HG02973 (cell line): ENCODE measurements at regions not wholly inside any gene's neighbourhood (a gene's known extent, or its start where the extent isn't known, plus 50 kb on each side); places are given as distances from the start of the nearest gene placed in this dataset.
"Not testable (repeated sequence)": the region's sequence is repeated elsewhere in the genome, so short reads cannot be mapped to it uniquely, and the experiment has no call there.

Experiments used
- ATAC-seq: cut with Tn5 transposase; IDR thresholded peaks from one replicate; pipeline ENCODE4 v1.9.1; 2021; ENCODE audit warnings: moderate library complexity; ENCODE audit not compliant: unreplicated experiment

DNA sequence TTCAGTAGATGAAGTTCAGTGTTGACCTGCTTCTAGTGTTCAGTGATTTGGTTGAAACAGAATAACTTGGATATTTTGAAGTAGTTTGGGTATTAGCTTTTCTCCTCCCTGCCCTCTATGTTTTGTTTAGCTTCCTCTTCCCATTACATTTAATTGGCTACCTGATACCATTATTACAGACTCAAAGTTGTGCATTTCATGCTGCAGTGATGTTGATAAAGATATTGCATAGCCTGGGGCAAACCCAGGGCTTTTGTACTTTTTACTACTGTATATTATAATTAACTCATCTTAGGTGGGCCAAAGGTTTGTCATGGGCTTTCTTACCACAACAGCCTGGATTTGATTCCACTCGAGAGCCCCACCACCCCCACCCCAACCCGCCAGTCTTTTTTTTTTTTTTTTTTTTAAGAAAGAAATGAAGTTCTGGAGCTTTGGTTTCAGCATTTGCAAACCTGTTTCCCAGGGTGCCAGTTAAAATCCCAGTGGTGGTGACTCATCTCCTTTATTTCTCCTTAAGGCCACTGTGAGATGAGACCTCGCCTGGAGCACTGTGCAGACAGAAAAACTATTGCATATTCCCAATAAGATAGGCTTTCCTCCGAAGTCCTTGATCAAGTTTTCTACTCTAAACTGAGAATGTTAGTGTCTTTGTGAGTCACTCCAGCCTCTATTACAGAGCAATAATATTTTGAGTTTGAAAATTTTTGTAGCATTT is 393.7 kb upstream of the FANCL start:
- no peak for ATAC-seq

DNA sequence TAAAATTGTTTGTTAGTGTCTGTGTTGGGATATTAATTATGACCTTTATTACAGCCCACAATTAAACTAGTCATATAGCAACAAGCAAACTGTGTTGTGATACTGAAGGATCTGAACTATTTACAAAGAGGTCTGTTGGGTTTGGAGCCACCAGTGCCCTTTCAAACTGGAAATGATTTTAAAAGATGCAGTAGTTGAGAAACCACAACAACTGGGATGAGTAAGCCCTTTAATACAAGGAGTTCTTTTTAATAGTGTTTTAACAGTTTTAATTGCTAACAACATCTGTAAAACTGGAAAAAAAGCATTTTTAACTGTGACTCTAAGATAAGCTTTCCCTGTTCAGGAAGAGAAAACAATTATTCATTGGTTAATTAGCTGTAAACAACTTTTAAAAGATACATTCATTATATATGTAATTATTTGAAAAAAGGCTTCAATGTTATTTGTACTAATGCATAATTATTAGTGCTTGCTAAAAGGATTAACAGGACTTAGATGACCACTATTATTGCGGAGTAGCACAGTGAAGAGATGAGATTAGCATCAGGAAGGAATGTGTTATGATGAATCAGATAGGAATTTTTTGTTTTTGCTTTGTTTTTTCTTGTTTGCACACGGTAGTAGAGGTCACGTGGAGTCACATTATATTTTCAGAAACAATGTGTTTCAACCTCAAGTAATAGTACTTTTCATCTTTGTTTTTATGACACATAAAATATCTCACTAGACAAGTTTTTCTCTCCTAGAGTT is 392.7 kb upstream of the FANCL start:
- no peak for ATAC-seq

DNA sequence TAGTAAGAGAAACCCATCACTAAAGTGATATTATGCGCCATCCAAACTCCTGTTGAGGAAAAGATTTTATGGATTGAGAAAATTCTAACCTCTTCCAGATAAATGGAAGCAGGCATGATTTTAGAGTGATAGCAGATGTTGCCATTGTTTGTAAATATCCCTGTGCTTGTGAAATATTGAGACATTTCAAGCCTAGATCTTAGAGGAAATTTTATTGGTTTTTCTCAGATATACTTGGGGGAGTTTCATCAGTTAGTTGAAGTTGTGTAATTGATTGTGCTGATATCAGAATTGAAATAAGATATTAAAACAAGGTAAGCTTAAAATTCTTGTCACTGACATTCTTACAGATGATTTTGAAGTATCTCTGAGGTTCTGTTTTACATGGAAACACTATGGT is 390.9 kb upstream of the FANCL start:
- ATAC-seq = no peak

- ATAC-seq = no peak
Observed at GRCh38 chr2:58629545-58630119, 388.5 kb upstream of the FANCL start.

DNA sequence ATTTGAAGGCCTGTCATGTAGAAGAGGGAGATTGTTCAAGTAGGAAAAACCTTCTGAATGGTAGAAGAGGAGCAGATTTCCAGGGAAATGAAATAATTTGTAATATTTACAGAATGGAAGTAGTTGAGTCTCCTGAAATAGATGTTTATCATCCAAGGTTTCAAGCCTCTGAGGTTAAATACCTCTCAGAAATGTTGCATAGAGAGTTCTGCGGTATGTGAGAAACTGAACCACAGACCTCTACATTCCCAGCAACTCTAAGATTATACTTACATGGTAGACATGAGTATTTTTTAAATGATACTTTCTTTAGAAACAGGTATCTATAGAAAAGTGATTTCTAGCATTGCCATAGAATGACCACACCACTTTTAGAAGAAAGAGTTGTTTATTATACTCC is 379.8 kb upstream of the FANCL start:
- ATAC-seq = no peak

DNA sequence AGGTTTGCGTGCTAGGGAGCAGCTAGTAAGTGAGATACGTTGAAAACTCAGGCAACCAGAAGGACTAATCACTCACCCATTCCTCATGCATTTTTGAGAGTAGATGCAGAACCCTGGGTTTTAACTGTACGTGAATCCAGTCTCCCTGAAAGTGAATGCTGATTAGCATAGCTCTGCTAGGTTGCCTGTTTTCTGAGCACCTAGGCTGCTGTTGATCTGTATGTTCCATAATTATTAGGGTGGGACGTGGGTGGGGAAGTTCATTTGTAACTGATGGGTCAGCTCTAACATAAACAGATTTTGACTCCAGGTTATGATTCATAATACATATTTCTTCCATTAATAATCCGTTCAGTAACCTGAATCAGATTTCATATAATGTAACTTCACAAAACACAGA is 379.0 kb upstream of the FANCL start:
- ATAC-seq = no peak

- ATAC-seq = no peak
Observed at GRCh38 chr2:58616961-58617360, 375.8 kb upstream of the FANCL start.

DNA sequence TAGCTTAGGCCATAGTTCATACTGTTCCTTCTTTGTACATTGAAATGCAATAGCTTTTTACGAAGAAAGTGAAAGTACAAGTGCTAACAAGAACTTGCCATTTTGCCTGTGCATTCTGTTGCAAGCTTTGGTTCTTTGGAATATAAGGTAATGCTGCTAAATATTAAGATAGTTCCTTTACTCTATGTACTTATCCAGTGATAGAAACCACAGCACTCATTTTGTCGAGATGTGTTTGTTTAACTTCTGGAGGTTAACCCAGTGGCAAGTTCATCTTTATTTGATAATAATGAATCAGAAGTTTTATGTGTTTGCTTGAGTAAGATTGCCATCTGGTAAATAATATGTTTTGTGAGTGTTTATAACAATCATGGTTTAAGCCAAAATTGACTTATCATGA is 373.1 kb upstream of the FANCL start:
- ATAC-seq = no peak

DNA sequence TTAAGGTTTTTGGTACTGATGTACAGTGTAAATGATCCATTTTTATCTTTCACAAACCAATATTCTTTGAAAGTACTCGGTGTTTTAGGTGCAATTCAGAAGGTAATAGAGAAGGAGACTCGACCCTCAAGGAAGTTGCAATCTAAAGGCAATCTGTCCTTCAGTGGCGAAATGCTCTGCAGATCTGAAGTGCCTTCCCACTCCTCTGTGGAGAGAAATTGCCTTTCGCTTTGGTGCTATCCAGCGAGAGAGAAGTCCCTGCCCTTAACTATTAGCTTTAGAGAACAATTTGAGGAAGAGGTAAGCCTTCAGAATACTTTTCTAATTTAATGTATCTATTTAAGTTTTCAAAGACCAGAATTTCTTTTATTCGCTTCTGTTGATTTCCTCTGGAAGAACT is 371.8 kb upstream of the FANCL start:
- ATAC-seq = no peak

GRCh38 chr2:58609326-58609725 is 368.2 kb upstream of the FANCL start:
- no peak for ATAC-seq

DNA sequence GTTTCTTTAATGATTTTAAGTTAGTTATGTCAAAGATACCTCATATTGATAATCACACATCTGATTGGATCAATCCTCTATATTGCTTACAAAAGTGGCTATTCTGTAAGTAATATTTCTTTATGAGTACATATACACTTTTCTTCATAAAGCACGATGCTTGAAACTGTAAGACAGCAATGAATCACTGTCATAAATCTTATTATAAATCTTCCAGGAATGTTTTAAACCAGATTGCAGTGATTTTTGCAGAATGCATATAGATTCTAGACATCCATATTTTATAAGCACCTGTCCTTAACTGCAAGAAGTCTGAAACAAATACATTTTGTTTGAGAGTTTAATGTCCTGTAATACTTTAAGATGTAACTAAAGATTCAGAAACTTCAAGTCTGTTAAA is 367.0 kb upstream of the FANCL start:
- no peak for ATAC-seq

DNA sequence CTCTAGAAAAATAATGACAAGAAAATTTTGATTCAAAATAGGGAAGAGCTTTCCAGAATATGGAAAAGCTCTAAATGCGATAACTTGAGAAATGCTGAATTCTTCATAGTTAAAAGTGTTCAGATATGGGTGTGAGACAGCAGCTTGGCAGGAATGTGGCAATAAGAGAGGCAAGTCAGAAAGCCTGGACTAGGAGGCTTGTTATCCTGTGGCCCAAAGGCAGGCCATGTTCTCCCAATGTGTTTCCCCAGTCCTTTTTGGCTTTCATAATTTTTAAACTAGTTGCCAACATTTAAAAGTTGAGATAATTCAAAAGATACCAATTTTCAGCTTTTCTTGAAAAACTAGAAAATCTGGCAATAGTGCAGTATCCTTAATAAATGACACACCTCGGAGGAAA is 366.3 kb upstream of the FANCL start:
- no peak for ATAC-seq

DNA sequence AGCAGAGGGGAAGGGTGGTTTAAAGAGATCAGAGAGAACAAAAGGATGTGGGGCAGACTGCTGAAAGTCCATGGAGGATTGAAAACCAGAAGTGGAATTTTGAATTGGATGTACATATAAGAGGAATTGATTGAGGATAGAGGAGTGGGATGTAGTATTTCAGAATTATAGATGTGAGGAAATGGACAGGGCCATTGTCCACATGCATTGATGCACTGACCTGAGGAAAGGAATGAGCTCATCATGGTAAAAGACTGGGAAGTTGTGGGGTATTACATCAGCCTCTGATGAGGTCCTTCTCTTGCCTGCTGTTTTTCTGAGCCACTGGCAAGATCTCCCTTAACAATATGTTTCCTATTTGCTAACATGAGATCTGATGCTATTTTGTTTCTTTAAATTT is 365.7 kb upstream of the FANCL start:
- ATAC-seq = no peak

DNA sequence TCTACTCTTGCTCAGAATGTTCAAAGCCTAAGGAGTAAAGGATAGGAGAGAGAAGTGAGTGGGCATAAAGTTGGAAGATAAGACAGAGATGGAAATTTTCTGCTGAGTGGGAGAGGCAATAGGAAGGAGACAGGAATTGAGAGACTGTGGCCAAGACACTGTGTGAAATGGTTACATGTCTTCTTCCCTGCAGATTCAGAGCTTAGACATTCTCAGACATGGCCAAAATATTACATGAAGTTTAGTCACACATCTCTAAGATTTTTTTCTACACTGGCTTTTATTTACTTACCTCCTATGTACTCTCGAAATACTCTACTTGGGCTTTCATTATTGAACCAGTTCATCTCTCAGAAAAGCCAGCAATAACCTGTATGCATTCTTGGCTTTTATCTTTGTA is 363.0 kb upstream of the FANCL start:
- ATAC-seq = no peak

DNA sequence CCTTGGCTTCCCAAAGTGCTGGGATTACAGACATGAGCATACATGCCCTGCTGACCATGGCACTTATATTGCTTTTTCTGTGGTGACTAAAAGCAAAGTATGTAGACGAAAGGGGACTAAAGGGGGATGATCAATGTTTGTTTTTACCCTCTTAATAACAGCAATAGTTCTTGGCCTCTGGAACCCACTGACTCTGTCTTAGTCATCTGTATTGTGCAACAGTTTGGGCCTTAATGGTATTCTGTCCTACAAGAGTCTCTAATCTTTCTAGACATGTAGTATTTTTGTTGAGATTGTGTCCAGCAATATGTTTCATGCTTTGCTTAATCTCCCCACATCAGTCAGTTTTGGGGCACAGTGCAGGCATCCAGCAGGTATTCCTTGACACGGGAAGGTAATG is 359.9 kb upstream of the FANCL start:
- ATAC-seq = no peak

DNA sequence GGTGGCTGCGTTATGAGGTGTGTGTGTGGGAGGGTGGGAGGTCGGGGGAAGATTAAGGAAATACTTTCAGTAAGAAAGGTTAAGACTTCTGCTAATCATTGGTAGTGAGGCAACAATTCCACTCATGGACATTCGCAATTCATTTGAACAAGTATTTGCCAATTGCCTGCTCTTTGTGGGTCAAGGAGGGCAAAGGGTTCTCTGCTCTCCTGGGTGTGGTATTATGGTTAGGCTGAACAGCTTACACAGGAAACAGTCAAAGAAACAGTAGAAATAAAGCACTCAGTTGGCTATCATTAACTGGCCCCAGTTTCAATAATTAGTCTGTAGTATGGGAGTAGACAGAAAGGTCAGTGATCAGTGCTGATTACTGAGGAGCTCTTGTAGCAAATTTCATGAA is 357.0 kb upstream of the FANCL start:
- no peak for ATAC-seq

DNA sequence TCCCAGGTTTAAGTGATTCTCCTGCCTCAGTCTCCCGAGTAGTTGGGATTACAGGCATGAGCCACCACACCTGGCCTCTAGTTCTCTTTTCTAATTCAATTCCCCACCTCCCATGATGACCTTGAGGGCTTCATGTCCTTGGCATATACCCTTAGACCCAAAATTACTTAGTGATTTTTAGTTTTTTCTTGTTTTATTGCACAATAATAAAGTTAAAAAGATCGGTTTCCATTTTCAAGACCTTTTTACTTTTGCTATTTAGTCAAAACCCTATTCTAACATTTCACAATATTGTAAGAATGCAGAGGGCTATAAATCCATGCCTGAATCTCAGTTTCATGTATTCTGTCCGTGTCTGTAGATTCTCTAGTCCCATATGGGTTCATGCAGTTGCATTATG is 354.6 kb upstream of the FANCL start:
- no peak for ATAC-seq

DNA sequence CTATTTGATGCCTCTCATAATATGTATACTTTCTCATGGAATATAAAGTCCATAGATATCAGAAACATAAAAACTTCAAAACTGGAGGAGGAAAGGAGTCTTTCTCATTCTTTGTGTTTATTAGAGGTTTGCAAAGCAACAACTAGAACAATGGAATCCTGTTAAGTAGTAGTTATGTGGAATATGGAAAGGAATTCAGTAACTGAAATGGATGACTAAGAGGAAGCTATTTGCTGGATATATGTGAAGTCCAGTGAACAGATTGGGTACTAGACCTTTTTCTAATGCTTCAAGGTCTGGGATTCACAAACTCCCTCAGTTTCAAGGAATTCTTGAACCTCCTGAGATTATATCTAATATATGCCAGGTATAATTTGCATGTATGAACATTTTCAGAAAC is 353.6 kb upstream of the FANCL start:
- no peak for ATAC-seq

DNA sequence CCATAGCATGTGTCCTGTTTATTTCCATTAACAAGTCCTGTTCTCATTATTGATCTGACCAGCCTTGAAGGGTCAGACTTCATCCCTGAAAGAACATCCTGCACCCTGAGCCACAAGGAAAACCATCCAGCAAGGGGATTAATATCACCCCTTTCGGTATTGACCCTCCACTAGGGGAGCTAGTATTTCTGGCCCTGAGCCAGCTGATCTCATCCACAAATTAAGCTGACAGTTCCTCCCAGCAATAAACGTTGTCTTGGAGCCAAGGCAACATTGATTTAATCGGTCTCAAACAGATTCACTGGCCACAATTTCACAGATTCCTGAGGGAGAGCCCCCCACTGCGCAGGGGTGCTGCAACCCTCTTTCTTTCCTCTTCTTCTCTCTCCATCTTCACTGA is 353.1 kb upstream of the FANCL start:
- ATAC-seq = no peak

DNA sequence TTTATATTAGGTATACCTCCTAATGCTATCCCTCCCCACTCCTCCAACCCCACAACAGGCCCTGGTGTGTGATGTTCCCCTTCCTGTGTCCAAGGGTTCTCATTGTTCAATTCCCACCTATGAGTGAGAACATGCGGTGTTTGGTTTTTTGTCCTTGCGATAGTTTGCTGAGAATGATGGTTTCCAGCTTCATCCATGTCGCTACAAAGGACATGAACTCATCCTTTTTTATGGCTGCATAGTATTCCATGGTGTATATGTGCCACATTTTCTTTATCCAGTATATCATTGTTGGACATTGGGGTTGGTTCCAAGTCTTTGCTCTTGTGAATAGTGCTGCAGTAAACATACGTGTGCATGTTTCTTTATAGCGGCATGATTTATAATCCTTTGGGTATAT is 345.1 kb upstream of the FANCL start:
- ATAC-seq = not testable (repeated sequence)

GRCh38 chr2:58585233-58585632 is 344.1 kb upstream of the FANCL start:
- no peak for ATAC-seq

GRCh38 chr2:58584606-58585118 is 343.5 kb upstream of the FANCL start:
- no peak for ATAC-seq
